ENCODE measurements at regions not wholly inside any gene's neighbourhood (a gene's known extent, or its start where the extent isn't known, plus 50 kb on each side); places are given as distances from the start of the nearest gene placed in this dataset.

DNA sequence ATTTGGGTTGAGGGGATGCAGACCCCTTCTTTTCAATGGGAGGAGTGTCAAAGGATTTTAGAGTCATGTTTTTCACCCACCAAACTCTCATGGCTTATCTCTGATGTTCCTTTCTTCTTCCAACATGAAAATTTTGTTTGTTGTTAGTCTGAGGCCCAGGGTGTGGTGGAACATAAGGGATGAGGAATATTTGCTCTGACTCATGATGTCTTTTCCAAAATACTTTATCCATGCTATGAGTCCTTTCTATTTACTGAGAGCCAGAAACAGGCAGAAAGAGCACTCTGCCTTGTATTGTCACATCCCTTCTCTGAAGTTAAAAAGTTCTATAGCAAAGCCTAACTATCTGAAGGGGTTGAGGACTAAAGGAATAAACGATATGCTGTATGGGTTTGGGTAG, 61.6 kb upstream of the GYPA start:
- DNase-seq = no peak

DNA sequence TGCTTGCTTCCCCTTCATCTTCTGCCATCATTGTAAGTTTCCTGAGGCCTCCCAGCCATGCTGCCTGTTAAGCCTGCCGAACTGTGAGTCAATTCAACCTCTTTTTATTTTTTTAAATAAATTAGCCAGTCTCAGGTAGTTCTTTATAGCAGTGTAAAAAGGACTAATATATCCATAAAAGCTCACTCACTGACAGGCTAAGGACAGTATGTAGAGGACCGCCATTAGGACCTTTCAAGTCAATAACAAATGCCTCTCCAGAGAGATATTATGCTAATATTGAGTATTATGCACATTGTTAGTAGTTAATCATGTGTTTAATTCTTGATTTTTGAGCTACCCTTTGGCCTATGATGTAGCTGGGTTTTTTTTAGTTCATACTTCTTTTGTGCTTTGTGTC, 62.6 kb upstream of the GYPA start:
- DNase-seq = no peak

DNA sequence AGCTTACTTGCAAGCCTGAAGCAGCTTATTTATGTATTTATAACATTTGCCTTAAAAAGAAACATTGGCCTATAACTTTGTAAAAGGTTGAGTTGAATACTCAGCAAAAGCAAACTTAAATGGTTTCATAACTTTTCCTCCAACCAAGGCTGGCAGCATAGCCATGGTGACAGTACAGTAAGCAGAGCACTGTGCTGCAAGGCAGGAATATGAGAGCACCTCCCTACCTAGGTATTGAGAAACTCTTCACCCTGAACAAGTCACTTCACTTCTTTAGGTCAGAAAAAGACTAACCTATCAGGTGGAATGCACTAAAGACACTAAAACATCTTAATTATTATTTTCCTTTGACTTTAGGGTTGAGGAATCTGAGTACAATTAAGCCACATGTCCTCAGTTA, 63.9 kb upstream of the GYPA start:
- no peak for DNase-seq

DNA sequence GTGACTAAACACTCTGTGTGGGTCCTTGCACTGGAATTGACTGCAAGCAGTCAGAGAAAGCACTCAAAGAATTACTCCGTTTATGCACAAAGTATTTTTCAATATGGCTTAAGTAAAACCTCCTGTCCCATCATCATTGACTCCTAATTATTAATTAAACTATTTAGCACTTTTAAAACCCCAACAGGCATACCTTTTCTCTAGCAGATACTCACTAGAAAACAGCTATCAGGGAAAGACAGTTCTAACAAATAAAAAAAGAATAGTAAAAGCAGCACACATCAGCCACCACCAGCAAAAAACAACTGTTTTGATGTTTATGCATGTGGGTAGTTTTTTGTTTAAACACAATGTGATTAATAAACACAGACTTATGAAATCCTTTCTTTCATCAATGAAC, 66.2 kb upstream of the GYPA start:
- DNase-seq = no peak

DNA sequence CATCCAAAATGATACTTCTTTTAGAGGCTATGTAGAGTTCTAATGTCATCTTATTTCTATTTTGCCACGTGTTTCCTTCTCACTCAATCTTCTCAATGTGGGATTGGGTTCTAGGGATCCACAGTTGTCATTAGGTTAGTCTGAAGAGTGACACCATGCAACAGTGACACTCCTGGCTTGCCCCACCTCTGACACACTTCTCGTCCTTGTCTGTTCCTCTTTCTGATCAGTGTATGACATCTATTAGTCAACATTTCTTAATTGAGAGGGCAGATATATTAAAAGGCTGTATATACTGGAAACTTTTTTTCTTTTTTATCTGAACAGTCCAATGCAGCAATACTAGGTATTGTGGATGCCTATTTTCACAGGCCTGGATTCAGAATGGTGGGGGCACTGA, 67.6 kb upstream of the GYPA start:
- DNase-seq = no peak

DNA sequence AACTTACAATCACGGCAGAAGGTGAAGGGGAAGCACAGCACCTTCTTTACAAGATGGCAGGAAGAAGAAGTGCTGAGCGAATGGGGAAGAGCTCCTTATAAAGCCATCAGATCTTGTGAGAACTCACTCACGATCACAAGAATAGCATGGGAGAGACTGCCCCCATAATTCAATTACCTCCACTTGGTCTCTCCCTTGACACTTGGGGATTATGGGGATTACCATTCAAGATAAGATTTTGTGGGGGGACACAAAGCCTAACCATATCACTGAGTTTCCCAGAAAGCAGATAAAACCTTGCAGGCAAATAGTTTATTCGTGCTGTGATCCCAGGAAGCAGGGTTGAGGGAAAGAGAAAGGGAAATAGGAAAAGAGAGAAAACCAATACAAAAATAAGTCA, 69.0 kb upstream of the GYPA start:
- no peak for DNase-seq

DNA sequence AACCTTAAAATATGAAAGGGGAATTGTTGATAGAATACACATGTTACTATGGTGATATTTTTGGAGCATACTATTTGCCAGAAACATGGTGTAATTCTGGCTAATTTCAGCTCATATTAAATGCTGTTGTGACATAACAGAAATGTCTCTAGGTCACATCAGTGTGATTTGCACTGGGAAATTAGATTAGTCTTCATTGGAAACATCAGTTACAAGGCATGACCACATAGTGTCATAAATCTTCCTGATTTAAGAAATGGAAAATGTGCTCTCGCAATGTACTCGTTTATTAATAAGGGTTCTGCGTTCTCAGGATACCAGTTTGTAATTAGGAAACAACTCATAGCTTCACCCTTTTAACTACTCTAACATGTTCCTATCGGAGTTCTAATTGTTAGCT, 72.9 kb upstream of the GYPA start:
- no peak for DNase-seq

DNA sequence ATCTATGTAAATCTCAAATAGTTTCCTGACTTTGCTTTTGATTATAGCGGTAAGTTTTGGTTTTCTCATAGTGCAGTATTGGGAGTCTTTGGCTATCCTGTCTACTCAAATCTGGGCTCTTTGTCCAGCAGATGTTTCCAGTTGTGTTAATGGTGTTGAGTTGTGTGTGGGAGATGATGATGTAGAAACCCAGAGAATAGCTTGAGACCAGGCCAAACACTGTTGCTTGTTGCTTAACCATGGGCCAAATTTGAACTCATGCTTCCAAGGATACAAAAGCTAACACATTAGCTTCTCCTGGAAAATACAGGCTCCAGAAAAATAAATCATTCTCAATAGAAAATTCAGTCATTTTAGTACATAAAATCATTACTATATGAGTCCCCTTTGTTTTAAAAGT, 82.6 kb upstream of the GYPA start:
- no peak for DNase-seq

DNA sequence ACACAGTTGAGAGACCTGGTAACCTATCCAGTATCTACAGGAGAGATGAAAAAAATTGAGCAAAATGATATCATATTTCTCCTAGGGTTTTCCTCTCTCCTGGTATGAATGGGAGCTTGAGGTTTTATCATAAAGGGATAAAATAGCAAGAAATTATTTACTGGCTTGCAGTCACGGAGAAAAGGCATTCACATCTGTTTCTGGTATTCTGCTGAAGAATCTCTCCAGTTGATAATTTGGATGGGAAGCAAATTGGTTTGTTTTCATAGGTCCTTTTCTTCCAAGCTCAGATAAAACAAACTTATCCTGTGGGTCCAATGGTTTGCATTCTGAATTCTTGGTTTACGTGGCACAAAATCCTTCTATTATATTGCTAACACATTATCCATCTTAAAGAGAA, 83.1 kb upstream of the GYPA start:
- DNase-seq = no peak

DNA sequence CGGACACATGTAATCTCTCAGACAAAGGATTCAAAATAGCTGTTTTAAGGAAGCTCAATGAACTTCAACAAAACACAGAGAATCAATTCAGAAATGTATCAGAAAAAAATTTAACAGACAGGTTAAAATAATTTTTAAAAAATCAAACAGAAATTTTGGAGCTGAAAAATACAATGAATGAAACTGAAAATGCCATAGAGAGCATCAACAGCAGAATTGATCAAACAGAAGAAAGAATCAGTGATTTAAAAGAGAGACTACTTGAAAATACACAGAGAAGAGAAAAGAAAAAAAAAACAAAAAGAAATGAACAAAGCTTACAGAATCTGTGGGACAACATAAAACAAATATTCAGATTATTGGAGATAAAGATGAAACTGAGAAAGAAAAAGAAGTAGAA, 118.8 kb upstream of the GYPA start:
- DNase-seq = no peak

DNA sequence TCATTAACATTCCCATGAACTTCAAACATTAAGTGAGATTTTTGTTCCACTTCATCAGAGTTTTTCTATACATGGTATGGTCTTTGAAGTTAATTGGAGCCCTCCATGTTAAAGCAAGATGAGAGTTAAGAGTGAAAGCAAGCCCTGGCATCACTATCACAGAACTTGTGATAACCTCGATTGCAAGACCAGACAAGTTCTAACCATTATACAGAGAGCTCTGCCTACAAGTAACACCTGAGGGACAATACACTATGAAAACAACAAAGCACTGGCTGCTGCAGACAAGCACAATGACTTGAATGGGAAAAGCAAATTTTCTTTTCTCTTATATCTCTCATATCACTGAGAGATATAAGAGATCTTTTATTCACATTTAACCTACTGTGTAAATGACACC, 126.6 kb upstream of the GYPA start:
- no peak for DNase-seq

DNA sequence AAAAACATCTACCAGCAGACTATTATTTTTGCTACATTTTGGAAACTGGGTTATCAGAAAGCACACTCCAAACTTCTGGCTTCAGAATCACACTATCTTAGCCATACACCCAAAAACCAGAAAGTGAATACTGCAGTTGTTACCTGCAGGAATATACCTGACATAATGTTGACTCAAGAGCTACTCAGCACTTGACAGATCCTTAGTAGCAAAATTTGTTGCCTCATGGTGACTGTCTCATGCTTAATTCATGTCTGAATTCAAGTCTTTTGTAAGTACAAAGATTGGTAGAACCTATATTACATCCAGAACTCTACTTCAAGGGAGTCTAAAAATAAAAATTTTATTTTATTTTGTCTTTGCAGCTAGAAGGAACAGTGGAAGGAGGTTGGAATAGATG, 140.2 kb upstream of the GYPA start:
- DNase-seq = no peak

DNA sequence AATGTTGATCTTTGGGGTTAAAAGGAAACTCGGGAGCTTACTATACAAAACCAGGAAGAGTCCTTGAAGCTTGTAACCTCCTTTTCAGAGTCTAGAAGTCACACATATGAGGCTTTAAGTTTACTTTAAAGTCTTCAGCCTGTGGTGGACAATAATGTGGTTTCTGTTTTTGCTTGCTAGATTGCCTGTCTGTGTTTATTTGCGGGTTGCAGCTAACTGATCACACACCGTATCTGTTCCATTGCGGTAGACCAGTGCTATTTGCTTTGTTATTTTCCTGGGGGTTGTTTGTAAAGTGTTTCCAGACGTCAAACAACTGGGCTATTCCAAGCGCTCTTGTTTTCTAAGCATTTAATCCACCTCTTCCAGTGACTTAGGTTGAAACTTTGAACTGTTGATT, 143.0 kb upstream of the GYPA start:
- no peak for DNase-seq

DNA sequence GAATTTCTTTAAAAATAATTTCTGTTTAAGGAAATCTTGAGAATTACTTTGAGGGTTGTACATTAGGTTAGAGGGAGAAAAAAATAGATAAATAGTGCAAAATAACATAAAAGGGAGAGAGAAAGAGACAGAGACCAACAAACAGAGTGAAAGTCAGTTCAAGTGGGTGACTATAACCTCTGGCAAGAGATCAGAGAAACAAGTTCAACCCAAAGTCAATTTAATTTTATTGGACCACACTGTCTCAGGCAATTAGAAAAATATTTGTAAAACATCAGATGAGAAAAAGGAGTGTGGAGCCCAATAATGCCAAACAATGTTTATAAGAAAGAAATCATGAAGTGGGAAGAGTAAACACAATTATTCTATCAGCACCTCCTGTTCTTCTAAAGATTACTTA, 143.5 kb upstream of the GYPA start:
- no peak for DNase-seq

DNA sequence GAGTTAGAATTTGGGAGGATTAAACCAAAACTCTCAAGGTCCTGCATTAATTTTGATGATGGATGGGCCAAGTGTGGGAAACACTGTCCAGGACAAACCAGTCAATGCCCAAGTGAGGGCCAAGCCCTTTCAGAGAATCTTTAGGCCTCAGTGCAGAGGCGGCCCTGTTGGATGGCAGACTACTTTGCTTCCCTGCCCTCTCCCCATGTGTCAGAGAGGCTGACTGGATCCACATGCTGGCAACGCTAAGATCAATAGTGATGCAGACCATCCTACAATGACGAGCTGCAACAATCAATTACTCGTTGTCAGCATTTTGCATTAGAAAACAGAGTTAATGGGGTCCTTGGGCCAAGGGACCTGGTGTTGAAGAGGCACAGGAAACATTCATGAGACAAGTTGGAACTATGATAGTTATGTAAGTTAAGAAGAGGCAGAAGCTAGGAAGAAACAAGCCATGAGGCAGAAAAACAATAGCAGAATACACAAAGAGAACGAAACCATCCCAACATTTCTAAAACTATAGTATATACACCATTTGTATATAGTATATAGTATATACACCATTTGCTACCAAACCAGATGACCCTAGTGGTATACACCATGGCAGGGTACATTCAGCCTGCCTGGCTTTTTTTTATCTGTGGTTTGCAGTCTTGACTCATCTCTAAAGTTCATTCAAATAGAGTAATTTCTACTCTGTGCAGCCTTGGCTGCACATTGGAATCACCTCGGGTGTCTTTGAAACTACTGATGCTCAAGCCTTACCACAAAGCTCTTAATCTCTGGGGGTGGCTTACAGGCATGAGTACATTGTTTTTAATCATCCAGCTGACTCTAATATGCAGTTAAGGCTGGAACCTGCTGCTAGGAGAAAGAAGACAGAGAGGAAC, 147.7 kb upstream of the GYPA start:
- peak in 1 of 5 experiments; percentile 32 for DNase-seq

DNA sequence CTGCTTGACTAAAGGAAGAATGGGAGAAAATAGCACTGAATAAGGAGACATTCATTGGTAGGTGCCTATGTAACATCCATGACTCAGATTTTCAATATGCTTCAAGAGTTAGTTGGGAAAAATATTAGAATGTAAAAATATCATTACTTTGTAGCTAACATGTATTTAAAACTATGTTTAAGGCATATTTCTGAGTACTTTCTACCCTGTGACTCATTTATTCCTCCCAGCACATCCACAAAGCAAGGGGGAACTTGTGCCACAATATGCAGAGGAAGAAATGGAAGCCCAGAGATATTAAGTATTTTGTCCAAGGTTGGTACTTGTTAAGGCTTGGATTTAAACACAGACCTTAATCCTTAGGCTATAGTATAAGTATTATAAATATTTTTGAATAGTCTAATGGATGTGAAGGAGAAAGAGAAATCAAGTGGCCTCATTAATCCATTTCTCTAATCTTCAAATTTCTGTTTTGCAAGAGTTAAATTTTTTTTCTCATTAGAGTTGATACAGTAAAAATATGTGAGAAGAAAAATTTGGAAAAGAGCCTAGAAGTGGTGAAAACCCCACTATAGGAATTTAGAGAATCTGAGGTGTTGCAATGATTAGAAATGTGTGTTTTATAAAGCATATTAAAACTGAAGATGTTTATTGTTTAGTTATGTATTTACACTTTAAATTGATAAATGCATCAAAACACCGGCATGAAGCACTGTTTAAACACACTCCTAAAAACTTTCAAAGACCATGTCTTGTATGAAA, 149.3 kb upstream of the GYPA start:
- no peak for DNase-seq

DNA sequence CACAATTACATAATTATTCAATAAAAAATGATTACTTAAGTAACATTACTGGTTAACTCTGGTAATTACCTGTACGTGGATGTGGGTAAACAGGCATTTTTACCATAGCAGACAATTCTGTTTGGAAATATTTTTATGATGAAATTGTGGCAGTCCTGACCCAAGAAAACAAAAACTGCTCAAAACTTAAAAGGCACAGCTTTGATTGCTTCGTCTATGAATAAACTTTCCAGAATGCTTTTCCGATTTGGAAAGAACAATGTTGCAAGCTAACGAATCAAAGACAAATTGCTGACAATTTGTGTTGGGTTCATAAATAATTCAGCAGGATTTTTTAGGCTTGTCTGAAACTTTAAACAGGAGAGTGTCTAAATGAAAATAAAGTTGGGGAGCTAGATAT, 150.6 kb upstream of the GYPA start:
- no peak for DNase-seq

DNA sequence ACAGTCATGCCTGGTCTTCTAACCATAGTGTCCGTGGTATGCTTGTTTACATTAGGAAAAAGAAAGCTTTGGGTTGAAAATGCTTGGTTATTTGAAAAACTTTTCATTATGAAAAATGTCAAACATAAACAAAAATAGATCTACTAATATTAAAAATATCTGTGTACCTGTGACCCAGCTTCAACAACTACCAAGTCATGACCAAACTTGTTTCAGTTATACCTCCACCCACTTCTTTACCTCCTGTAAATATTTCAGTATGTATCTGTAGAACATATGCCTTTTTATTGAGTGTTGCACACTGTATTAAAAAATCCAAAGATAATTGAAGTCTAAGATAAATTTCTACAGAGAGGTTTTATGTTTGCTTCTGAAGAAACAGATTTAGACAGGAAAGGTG, 153.7 kb upstream of the GYPA start:
- DNase-seq = no peak

DNA sequence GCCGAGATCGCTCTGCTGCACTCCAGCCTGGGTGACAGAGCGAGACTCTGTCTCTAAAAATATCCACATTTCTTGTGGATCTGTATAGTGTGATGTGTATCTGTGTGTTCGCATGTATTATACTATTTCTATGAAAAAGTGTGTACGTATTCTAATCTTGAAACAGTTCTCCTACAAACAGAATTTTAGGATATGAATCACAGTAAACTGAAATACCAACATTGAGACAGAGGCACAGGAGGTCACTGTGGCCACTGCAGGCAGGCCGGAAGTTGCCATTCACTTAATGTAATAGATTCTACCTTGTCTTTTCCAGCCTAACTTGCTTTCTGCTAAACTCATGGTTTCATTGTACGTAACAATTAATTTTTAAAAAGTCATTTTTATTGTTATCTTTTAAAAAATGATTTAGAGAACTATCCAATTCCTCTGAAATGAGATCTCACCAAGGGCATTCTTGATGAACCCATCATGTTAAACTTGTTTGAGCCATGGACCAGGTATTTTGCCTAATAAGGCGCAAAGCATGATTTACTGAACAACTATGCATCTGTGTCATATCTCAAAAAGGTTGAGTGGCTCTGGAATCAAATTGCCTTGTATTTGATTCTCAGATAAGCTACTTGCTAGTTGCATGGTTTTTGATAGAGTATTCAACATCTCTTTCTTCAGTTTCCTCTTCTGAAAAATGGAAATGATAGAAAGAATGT, 154.9 kb upstream of the GYPA start:
- no peak for DNase-seq

DNA sequence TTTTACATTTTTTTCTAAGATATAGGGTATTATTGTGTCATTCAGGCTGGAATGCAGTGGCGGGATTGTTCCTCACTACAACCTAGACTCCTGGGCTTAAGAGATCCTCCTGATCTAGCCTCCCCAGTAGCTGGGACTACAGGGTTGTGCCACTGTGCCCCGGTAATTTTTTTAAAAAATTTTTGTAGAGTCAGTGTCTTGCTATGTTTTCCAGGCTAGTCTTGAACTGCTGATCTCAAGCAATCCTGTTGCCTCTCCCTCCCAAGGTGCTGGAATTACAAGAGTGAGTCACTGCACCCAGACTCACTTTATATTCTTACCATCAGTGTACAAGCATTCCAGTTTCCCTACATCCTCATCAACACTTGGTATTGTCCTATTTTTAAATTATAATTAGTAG, 156.4 kb upstream of the GYPA start:
- no peak for DNase-seq

DNA sequence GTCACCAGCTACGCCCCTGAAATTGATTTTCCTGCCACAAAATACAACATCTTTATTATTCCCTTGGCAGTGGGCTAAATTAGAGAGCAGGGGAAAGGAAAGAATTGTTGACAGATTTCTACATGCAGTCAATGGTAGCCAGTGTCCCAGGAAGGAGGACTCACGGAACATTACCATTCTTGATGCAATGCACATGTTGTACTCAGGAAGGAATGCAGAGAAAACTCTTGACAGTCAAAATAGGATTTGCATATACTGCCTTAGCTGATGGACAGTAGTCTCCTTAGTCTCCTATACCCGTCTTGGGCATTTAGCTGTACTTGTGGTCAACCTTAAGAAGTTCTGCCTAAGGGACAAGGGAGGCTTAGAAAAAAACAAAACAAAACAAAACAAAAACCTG, 158.0 kb upstream of the GYPA start:
- DNase-seq = no peak

DNA sequence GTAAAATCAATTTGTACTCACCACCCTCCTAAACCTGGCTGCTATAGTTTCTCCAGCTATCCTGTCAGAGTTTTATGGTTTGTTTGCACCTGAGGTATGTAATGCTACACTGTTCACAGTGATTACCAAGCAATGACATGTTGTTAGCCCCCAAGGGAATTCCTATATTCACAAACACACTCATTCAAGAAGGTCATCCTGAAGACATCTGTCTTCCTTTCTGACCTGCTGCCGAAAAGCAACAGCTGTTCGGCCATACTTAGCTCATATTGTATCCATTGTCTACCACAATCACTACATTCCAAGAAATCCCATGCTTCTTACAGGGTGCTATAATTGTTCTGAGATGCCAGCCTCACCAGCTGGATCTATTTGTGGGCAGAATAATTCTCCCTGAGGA, 160.1 kb upstream of the GYPA start:
- no peak for DNase-seq

DNA sequence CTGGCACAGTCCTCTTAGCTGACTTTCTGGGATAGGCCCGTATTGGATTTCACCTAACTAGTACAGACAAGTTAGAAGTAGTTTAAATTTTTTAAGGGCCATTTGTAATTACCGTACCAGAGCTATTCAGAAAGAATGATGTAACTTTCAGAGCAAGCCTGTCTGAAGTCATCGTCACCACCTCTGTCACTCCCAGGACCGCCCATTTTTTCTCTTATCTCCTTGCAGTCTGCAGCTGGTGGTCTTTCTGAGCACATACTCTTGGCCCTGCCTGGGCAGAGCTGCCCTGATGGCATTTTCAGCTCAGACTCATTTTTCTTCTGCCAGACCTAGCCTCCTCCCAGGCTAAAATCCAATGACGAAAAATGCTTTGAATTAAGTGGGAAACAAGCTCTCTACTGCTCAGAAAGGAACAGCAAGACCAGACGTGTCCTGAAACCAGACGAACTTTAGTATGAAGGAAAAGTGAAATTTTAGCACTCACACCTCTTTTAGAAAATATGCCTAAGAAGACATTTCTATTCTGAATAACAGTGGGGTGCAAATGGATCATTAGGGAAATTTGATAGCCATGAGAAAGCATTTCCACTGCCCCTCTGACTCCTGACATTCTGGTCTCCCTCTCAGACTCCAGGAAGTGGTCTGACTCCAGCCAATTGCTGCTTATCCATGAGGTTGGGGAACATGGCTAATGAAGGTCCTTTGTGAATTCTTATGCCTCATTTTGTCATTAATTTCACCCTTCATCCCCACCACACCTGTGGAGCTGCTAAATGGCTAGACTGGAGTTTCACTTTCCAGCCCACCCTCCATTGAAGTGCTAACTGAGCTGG, 162.4 kb upstream of the GYPA start:
- DNase-seq = no peak

Data from T-helper 2 cell (primary cell).